Osteocyte (in vitro differentiated cells): ENCODE measurements at regions not wholly inside any gene's neighbourhood (a gene's known extent, or its start where the extent isn't known, plus 50 kb on each side); places are given as distances from the start of the nearest gene placed in this dataset.
A peak's percentile ranks its signal among the peaks of the same experiment; 100 is the strongest.

Experiments used
- DNase-seq: peaks from one replicate; pipeline ENCODE4 v3.0.0; 2021; ENCODE audit warnings: mixed read lengths; ENCODE audit not compliant: unreplicated experiment; ENCODE audit errors: extremely low spot score
- H3K27ac Mint-ChIP-seq: one replicate; pipeline ENCODE4 v1.8.0; 2021; ENCODE audit warnings: mild to moderate bottlenecking, mixed read lengths; ENCODE audit not compliant: unreplicated experiment
- H3K27me3 Mint-ChIP-seq: one replicate; pipeline ENCODE4 v1.8.0; 2021; ENCODE audit warnings: mixed read lengths; ENCODE audit not compliant: unreplicated experiment
- H3K36me3 Mint-ChIP-seq: one replicate; pipeline ENCODE4 v1.8.0; 2021; ENCODE audit warnings: mixed read lengths; ENCODE audit not compliant: unreplicated experiment
- H3K4me1 Mint-ChIP-seq: one replicate; pipeline ENCODE4 v1.8.0; 2021; ENCODE audit warnings: mixed read lengths; ENCODE audit not compliant: unreplicated experiment
- H3K4me3 Mint-ChIP-seq: one replicate; pipeline ENCODE4 v1.8.0; 2021; ENCODE audit warnings: mild to moderate bottlenecking, moderate library complexity, mixed read lengths; ENCODE audit not compliant: unreplicated experiment
- H3K9me3 Mint-ChIP-seq: one replicate; pipeline ENCODE4 v1.8.0; 2021; ENCODE audit warnings: mixed read lengths; ENCODE audit not compliant: unreplicated experiment
- TF ChIP-seq, protein P1 (sequence below): fragments of 200-600 bp; sonication (generic); IDR thresholded peaks from 2 replicates; pipeline ENCODE4 v1.5.0; 2021; ENCODE audit warnings: antibody characterized with exemption, mild to moderate bottlenecking, moderate library complexity

DNA sequence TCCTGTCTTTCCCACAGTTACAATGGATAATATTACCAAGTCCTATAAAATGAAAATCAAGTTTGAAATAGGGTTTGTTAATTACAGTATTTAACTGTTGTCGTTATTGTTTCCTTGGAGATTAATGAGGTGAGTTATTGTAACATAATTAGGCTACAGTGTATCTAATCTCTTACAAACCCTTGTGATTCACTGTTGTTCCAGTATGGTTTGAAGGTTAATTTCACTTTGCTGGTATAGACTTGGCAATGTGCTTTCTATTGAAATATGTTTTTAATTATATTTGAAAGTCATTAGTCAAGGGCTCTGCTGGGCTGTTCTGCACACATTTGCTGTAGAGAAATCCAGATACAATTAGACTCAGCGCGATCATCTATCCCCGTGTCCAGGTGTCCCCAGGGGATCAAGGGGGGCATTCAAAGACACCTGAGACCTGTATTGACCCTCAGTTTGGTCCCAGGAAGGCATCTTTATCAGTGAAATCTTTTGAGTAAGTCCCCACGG is 624.6 kb upstream of the EEF2KMT start:
- no peak for DNase-seq
- no peaks in the 10 kb centered on the region for H3K27me3 Mint-ChIP-seq
- TF ChIP-seq, protein P1, sequence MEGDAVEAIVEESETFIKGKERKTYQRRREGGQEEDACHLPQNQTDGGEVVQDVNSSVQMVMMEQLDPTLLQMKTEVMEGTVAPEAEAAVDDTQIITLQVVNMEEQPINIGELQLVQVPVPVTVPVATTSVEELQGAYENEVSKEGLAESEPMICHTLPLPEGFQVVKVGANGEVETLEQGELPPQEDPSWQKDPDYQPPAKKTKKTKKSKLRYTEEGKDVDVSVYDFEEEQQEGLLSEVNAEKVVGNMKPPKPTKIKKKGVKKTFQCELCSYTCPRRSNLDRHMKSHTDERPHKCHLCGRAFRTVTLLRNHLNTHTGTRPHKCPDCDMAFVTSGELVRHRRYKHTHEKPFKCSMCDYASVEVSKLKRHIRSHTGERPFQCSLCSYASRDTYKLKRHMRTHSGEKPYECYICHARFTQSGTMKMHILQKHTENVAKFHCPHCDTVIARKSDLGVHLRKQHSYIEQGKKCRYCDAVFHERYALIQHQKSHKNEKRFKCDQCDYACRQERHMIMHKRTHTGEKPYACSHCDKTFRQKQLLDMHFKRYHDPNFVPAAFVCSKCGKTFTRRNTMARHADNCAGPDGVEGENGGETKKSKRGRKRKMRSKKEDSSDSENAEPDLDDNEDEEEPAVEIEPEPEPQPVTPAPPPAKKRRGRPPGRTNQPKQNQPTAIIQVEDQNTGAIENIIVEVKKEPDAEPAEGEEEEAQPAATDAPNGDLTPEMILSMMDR = no peak
- H3K4me3 Mint-ChIP-seq = no peak overlapping the region
- H3K27ac Mint-ChIP-seq = no peak overlapping the region
- H3K9me3 Mint-ChIP-seq = peaks cover 55% of the 10 kb centered on the region
- H3K4me1 Mint-ChIP-seq = no peaks in the 10 kb centered on the region
- no peaks in the 10 kb centered on the region for H3K36me3 Mint-ChIP-seq

DNA sequence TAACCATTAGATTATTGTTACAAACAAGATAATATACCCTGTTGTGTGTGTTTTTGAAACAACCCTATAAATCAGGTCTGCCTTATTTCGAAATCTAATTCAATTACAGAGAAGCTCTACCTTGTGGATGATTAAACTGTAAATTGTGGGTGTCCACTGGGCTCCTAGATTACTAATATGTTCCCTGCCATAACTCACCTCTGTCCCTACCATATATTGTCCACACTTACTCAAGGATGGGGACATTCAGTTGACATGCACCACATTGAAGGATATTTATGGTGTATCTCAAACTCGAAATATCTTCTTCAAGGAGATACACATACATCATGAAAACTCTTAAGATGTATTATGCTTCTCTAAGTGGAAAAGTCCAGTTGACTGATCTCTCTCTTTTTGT is 617.6 kb upstream of the EEF2KMT start:
- H3K4me3 Mint-ChIP-seq = no peak overlapping the region
- TF ChIP-seq, protein P1 = no peak
- no peak for DNase-seq
- no peaks in the 10 kb centered on the region for H3K36me3 Mint-ChIP-seq
- H3K27ac Mint-ChIP-seq = no peak overlapping the region
- no peaks in the 10 kb centered on the region for H3K27me3 Mint-ChIP-seq
- H3K9me3 Mint-ChIP-seq = peaks cover 71% of the 10 kb centered on the region
- H3K4me1 Mint-ChIP-seq = no peaks in the 10 kb centered on the region

DNA sequence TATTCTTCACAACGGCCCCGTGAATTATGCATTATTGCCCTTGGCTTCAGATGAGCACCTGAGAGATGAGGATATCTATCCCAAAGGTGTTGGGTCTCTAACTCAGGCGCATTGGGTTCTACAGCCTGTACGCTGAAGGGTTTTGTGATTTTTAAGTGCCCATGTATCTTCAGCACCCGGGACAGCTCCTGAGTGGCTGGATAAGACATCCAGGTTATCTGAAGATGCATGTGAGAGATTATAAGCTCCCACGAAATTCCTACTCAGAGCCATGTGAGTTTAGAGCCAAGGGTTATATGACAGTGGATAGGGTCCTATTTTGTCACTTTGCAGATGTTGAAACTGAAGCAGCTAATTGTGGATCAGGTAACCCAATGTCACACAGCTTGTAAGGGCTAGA is 612.3 kb upstream of the EEF2KMT start:
- Mint-ChIP-seq H3K9me3 (peaks cover 70% of the 10 kb centered on the region), H3K27ac (no peak overlapping the region), H3K36me3 (no peaks in the 10 kb centered on the region), H3K27me3 (no peaks in the 10 kb centered on the region), H3K4me3 (no peak overlapping the region), H3K4me1 (no peaks in the 10 kb centered on the region)
- peak; percentile 48 for DNase-seq
- TF ChIP-seq, protein P1 = no peak

DNA sequence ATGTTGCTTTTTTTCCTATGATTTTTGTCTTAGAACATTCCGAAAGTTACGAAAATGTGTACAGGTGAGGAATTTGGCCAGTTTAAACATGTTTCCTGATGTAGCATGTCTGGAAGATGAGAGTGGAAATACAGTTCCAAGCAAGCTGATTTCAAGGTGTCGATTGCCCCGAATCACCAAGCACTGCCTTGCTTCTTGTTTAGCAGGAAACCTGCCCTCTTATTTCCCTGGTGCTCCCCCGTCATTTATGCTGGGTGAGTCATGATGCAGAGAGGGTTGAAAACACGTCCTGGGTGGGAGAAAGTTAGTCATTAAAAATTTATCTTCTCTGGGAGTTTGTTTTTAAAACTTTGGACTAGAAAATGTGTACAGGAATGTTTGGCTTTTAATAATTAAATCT is 608.6 kb upstream of the EEF2KMT start:
- Mint-ChIP-seq H3K4me3 (no peak overlapping the region), H3K9me3 (peaks cover 64% of the 10 kb centered on the region), H3K27ac (no peak overlapping the region)

DNA sequence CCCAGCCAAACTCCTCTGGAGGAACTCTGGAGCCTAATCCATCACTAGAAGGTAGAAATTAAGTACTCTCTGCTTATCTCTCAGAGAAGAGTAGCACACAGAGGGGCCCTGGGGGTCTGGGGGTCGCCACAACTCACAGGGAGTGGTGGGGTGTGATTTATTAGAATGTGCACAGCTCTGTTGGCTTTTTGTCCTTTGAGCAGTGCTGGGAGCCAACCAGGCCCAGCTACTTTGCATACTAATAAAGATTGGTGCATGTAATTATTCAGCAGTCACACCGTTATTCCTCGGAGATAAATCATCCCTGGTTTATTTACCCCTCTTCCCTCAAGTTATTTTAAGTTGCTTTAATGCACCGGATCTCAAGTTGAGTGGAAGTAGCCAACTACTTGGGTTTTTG is 606.7 kb upstream of the EEF2KMT start:
- H3K9me3 Mint-ChIP-seq = peaks cover 65% of the 10 kb centered on the region
- DNase-seq = no peak
- no peak overlapping the region for H3K4me3 Mint-ChIP-seq
- no peaks in the 10 kb centered on the region for H3K27me3 Mint-ChIP-seq
- no peak overlapping the region for H3K27ac Mint-ChIP-seq
- H3K36me3 Mint-ChIP-seq = no peaks in the 10 kb centered on the region
- H3K4me1 Mint-ChIP-seq = no peaks in the 10 kb centered on the region
- TF ChIP-seq, protein P1 = no peak

More for the DNA sequence above, 608.6 kb upstream of the EEF2KMT start:
- Mint-ChIP-seq H3K4me1 (no peaks in the 10 kb centered on the region), H3K36me3 (no peaks in the 10 kb centered on the region), H3K27me3 (no peaks in the 10 kb centered on the region)
- no peak for DNase-seq
- TF ChIP-seq, protein P1 = no peak
